ENCODE measurements at regions not wholly inside any gene's neighbourhood (a gene's known extent, or its start where the extent isn't known, plus 50 kb on each side); places are given as distances from the start of the nearest gene placed in this dataset.

GRCh38 chr10:108241166-108241565, 1076.7 kb upstream of the SORCS1 start:
- DNase-seq (ENCODE audit: low read depth), result no peak

GRCh38 chr10:108238261-108238660, 1073.8 kb upstream of the SORCS1 start:
- no peak for DNase-seq (ENCODE audit: low read depth)

- DNase-seq (ENCODE audit: low read depth), result no peak
Observed at GRCh38 chr10:108230478-108231170, 1066.1 kb upstream of the SORCS1 start.

- DNase-seq (ENCODE audit: low read depth), result no peak
Observed at GRCh38 chr10:108208732-108209131, 1044.2 kb upstream of the SORCS1 start.

- DNase-seq (ENCODE audit: low read depth), result no peak
Observed at GRCh38 chr10:108208038-108208437, 1043.5 kb upstream of the SORCS1 start.

GRCh38 chr10:108204528-108205305, 1040.2 kb upstream of the SORCS1 start:
- no peak for DNase-seq (ENCODE audit: low read depth)

GRCh38 chr10:108203905-108204527, 1039.5 kb upstream of the SORCS1 start:
- DNase-seq (ENCODE audit: low read depth), result no peak

- DNase-seq (ENCODE audit: low read depth), result no peak
Observed at GRCh38 chr10:108187408-108188012, 1023.0 kb upstream of the SORCS1 start.

- no peak for DNase-seq (ENCODE audit: low read depth)
Observed at GRCh38 chr10:108184114-108184513, 1019.6 kb upstream of the SORCS1 start.

- DNase-seq (ENCODE audit: low read depth), result no peak
Observed at GRCh38 chr10:108180878-108181277, 1016.4 kb upstream of the SORCS1 start.

GRCh38 chr10:108169846-108170245, 1005.3 kb upstream of the SORCS1 start:
- no peak for DNase-seq (ENCODE audit: low read depth)

- no peak for DNase-seq (ENCODE audit: low read depth)
Observed at GRCh38 chr10:108167766-108168165, 1003.3 kb upstream of the SORCS1 start.

- DNase-seq (ENCODE audit: low read depth), result no peak
Observed at GRCh38 chr10:108166401-108166800, 1001.9 kb upstream of the SORCS1 start.

- no peak for DNase-seq (ENCODE audit: low read depth)
Observed at GRCh38 chr10:108147346-108147745, 982.8 kb upstream of the SORCS1 start.

GRCh38 chr10:108141064-108141463, 976.6 kb upstream of the SORCS1 start:
- DNase-seq (ENCODE audit: low read depth), result no peak

- DNase-seq (ENCODE audit: low read depth), result no peak
Observed at GRCh38 chr10:108132303-108132702, 967.8 kb upstream of the SORCS1 start.

- DNase-seq (ENCODE audit: low read depth), result no peak
Observed at GRCh38 chr10:108130575-108130974, 966.1 kb upstream of the SORCS1 start.

GRCh38 chr10:108112218-108112617, 947.7 kb upstream of the SORCS1 start:
- no peak for DNase-seq (ENCODE audit: low read depth)

- DNase-seq (ENCODE audit: low read depth), result no peak
Observed at GRCh38 chr10:108104551-108105156, 940.1 kb upstream of the SORCS1 start.

- no peak for DNase-seq (ENCODE audit: low read depth)
Observed at GRCh38 chr10:108097258-108097657, 932.8 kb upstream of the SORCS1 start.

- no peak for DNase-seq (ENCODE audit: low read depth)
Observed at GRCh38 chr10:108095932-108096925, 931.7 kb upstream of the SORCS1 start.

All from HS-27A (cell line).